HG03354 (cell line): ENCODE measurements at regions not wholly inside any gene's neighbourhood (a gene's known extent, or its start where the extent isn't known, plus 50 kb on each side); places are given as distances from the start of the nearest gene placed in this dataset.

Source experiments
- ATAC-seq: cut with Tn5 transposase; IDR thresholded peaks from one replicate; pipeline ENCODE4 v1.9.1; 2021; ENCODE audit warnings: mild to moderate bottlenecking; ENCODE audit not compliant: unreplicated experiment, poor library complexity, severe bottlenecking

- ATAC-seq: no peak
These were observed 254.6 kb downstream of the MEIS1 start for GRCh38 chr2:66689456-66690051.

GRCh38 chr2:66691031-66691965, 256.4 kb downstream of the MEIS1 start:
- no peak for ATAC-seq

GRCh38 chr2:66692521-66693054, 257.7 kb downstream of the MEIS1 start:
- no peak for ATAC-seq

GRCh38 chr2:66693076-66693965, 258.4 kb downstream of the MEIS1 start:
- ATAC-seq: no peak

GRCh38 chr2:66694087-66694860, 259.3 kb downstream of the MEIS1 start:
- ATAC-seq: no peak

GRCh38 chr2:66695226-66695735, 260.4 kb downstream of the MEIS1 start:
- no peak for ATAC-seq

GRCh38 chr2:66696374-66696773, 261.4 kb downstream of the MEIS1 start:
- no peak for ATAC-seq

GRCh38 chr2:66696886-66697285, 262.0 kb downstream of the MEIS1 start:
- ATAC-seq: no peak

- no peak for ATAC-seq
These were observed 262.4 kb downstream of the MEIS1 start for GRCh38 chr2:66697366-66697765.

GRCh38 chr2:66698091-66698490, 263.2 kb downstream of the MEIS1 start:
- no peak for ATAC-seq

- ATAC-seq: no peak
These were observed 263.8 kb downstream of the MEIS1 start for GRCh38 chr2:66698576-66699239.

GRCh38 chr2:66699416-66699792, 264.5 kb downstream of the MEIS1 start:
- no peak for ATAC-seq

- no peak for ATAC-seq
These were observed 265.1 kb downstream of the MEIS1 start for GRCh38 chr2:66699793-66700676.

GRCh38 chr2:66700677-66701066, 265.7 kb downstream of the MEIS1 start:
- no peak for ATAC-seq

- no peak for ATAC-seq
These were observed 266.3 kb downstream of the MEIS1 start for GRCh38 chr2:66701251-66701650.

- no peak for ATAC-seq
These were observed 266.7 kb downstream of the MEIS1 start for GRCh38 chr2:66701656-66702055.

- ATAC-seq: no peak
These were observed 267.4 kb downstream of the MEIS1 start for GRCh38 chr2:66702301-66702700.

- no peak for ATAC-seq
These were observed 269.9 kb downstream of the MEIS1 start for GRCh38 chr2:66704786-66705185.
